ENCODE measurements at regions not wholly inside any gene's neighbourhood (a gene's known extent, or its start where the extent isn't known, plus 50 kb on each side); places are given as distances from the start of the nearest gene placed in this dataset.
A peak's percentile ranks its signal among the peaks of the same experiment; 100 is the strongest.

DNA sequence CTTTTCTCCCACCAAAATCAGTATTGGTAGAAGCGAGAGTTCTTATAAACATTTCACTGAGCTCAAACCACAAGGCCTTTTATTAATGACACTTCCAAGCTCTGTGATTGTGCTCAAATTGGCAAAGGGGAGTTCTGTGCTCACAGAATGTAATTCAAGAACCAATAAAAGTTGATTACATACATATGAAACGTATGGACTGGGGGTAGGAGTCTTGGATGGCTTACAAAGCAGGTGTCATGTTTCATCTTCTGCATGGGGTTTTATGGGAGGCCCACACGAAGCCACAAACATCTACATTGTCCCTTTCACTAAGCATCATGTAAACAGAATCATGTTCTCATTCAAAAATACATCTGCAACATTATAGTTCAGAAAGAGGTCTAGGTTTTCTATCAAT lies 828.3 kb downstream of the VRK1 start:
- DNase-seq (ENCODE audit: low read depth) = no peak
- H3K4me3 ChIP-seq (ENCODE audit: low read depth, low read length) = no peak overlapping the region

DNA sequence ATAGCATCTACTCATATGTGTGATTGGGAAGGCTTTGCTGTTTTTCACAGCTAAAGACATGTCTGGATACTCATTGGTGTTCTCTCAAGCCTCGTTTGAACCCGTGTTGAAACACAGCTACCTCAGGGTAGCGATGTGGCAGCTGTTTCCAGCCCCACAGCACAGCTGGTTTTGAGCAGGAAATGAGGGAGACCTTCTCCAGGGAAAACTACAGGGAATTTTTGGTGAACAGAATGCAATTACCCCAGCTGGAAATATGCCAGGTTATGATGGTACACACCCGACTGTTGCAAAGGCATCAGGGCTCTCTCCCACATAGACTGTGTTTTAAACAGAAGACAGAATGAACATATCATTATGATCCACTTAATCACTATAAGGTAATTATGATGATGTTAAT lies 828.9 kb downstream of the VRK1 start:
- no peak for DNase-seq (ENCODE audit: low read depth)
- no peak overlapping the region for H3K4me3 ChIP-seq (ENCODE audit: low read depth, low read length)

DNA sequence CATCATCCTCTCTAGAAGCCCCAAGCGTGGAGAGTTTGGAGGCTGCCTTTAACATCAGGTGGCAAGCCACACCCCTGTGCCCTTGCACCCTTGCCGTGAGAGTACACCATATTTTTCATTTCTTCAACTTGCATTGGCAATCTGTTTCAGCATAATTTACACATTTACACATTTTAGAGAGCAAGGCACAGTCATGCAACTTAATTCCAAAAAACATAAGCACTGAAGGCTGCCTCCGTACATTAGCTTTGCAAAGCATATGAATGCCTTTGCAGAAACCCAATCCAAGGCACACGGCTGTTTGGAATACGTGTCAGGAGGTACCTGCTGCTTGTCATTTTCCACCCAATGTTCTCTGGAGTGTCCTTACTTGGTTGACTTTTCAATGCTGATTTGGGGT lies 833.1 kb downstream of the VRK1 start:
- no peak overlapping the region for H3K4me3 ChIP-seq (ENCODE audit: low read depth, low read length)
- DNase-seq (ENCODE audit: low read depth) = no peak

DNA sequence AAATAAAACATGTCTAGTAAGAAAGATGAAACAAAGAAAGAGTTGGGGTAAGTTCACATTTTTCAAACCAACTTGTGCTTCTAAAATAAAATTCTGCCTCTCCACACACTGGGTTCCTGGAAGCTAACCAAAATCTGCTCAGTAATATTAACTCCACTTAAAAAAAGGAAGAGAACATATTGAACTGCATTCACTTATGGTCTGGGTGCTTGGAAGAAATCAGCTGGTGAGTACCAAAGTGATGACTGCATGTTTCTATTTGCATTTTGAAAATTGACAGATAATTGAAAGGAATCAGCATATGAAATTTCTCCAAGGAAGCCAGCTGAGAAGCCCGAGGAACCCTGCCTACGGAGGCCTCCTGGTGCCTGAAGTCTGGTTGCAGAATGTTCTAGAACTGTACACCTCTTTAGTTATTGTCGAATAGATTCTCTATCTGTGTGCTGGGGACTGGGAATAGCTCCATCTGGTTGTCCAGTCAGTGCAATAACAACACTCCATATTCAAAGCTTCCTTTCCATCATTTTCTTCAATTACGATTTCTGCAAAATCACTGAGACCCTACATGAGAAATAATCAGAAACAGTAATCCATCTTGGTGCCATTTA lies 836.1 kb downstream of the VRK1 start:
- no peak for DNase-seq (ENCODE audit: low read depth)
- H3K4me3 ChIP-seq (ENCODE audit: low read depth, low read length) = no peak overlapping the region

DNA sequence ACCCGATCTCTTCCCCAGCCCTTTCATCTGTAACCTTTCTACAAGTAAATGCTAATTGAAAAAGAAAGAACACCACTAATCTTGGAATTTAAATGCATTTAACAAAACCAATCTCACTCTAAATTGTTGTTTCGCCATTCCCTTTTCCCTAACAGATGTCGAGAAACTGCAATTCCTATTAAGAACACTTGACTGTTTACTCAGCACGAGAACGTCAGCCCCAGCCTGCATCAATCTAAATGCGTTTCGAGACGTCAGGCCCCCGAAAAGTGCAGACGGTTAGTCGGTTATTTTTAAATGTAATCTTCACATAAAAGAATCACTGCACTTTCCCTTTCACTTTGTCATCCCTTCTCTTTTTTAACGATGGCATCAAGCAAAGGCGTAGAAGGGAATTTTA lies 837.6 kb downstream of the VRK1 start:
- DNase-seq (ENCODE audit: low read depth) = no peak
- H3K4me3 ChIP-seq (ENCODE audit: low read depth, low read length) = peak overlapping the region; percentile 14

DNA sequence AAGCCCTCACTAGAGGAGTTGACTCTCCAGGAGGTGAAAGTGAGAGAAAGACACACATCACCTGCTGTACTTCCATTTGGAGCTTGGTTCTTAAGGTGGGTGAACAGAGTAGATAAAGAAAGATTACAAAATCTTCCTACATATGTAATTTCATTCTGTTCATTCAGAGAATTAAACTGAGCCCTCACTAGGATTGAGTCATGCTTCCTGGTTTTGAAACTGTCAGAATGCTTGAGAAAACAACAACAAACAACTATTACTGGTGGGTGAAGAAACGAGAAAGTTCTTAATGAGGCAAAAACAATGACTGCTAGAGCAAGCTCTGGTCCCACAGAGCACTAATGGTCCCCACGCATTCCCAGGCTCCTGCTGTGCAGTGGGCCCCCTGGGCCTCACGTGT lies 841.7 kb downstream of the VRK1 start:
- no peak for DNase-seq (ENCODE audit: low read depth)
- H3K4me3 ChIP-seq (ENCODE audit: low read depth, low read length) = no peak overlapping the region

DNA sequence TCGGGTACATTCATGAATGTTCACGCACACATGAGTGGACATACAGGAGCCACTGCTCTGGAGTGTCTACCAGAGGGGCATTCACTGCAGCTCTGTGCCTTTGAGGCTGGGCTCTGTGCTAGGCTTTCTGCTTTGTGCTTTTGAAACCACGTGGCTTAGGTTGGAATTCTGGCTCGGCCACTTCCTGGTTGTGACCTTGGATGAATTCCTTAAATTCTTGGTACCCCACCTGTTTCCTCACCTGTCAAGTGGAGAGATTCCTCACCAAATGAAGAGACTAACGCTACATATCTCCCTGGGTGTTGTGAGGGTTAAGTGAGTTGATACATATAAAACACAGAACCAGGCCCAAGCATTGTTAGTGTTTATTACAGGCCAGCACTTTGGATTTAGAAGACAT lies 842.8 kb downstream of the VRK1 start:
- no peak for DNase-seq (ENCODE audit: low read depth)
- no peak overlapping the region for H3K4me3 ChIP-seq (ENCODE audit: low read depth, low read length)

DNA sequence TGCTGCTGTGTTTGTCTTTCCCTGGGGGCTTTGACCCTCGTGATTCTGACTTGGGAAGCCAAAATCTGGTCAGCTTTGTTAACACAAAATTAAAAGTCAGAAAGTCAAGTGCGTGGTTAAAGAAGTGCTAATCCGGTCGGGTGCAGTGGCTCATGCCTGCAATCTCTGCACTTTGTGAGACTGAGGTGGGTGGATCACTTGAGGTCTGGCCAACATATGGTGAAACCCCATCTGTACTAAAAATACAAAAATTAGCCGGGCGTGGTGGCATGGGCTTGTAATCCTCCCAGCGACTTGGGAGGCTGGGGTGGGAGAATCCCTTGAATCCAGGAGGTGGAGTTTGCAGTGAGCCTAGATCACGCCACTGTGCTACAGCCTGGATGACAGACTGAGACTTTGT lies 844.6 kb downstream of the VRK1 start:
- H3K4me3 ChIP-seq (ENCODE audit: low read depth, low read length) = no peak overlapping the region
- DNase-seq (ENCODE audit: low read depth) = no peak

DNA sequence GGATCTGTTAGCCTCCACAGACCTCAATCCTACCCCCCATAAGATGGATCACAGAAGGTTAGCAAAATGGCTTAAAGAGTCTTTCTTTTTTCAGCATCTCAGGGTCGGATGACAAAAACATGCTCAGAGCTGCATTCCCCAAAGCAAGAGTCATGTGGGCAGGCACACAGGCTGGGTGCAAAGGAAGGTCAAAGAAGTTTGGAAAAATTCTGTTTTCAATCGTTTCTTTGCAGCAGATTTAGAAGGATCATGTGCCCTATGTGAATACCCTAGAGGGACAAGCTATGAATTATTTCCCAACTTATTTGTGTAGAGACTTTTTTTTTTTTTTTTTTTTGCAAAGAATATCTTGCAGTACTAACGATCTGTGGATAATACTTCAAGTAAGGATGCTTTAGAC lies 845.4 kb downstream of the VRK1 start:
- no peak for DNase-seq (ENCODE audit: low read depth)
- H3K4me3 ChIP-seq (ENCODE audit: low read depth, low read length) = no peak overlapping the region

DNA sequence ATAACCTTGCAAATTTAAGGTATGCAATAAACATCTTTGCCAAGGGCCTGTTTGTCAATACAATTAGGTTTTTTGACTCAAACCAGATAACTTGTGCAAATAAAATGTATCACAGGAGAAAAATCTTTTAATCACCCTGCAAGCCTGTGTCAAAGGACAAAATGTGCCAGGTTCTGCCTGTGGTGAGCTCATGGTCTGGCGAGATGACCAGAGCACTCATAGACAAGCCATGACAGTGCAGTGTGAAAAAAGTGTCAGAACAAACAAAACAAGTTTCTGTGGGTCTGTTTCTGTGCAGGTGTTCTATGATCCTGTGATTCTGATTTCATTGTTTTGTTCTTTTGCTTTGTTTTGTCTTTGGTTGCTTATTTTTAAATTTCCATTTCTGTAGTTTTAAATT lies 847.2 kb downstream of the VRK1 start:
- no peak overlapping the region for H3K4me3 ChIP-seq (ENCODE audit: low read depth, low read length)
- DNase-seq (ENCODE audit: low read depth) = no peak

DNA sequence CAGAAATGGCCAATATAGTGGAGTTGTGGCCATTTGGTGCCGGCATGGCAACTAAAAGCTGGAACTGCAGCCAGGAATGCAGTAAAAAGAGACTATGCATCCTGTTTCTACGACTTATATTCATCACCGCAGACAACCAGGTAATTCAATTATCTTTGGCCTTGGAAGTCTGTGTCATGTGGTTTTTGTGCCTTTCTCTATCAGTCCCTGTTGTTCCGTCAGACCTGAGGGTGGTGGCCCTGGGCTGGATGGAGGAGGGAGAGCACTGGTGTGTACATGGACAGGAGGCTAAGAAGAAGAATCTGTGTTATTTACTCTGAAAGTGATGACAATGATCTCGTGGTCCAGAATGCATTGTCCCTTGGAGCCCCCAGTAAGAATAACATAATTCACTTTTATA lies 852.6 kb downstream of the VRK1 start:
- DNase-seq (ENCODE audit: low read depth) = no peak
- no peak overlapping the region for H3K4me3 ChIP-seq (ENCODE audit: low read depth, low read length)

DNA sequence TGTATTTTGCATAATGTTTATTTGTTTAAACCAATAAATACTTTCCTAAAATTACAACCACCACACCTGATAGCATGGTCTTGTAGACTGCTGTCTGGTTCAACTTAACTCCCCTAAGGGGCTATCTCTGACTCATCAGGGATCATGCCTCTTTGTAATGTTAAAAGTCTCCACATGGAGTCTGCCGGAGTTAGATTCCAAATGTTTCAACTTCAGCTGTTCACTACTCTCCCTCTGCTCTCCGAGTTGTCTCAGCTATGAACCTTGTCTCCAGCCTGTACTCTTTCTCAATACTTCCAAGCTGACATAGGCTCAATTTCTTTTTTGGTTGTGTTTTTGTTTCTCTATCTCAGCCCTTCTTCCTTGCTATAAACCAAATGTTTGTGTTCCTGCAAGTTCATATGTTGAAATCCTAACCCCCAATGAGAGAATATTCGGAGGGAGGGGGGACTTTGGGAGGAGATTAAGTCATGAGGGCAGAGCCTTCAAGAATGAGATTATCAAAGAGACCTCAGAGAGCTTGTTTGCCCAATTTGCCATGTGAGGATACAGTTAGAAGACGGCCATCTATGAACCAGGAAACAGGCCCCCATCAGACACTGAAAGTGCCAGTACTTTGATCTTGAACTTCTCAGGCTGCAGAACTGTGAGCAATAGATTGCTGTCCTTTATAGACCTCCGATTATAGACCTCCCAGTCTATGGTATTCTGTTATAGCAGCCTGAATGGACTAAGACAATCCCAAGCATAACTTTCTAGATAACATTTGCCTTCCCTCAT lies 858.2 kb downstream of the VRK1 start:
- DNase-seq (ENCODE audit: low read depth) = no peak

DNA sequence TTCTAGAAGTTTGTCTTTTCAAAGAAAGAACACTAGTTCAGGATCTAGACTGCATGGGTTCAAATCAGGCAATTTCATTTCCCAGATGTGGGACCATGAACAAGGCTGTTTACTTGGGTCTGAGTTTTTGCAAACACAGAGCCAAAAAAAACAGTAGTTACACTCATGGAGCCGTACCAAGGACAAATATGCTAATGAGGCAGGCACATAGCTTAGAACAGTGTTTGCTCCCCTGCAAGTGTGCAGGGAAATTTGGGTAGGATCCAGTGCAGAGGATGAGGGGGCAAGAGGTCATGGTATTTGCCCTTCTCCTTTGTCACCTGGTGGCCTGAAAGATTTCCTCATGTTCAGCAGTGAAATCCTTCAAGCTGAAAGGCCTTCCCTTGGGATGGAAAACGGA lies 860.4 kb downstream of the VRK1 start:
- DNase-seq (ENCODE audit: low read depth) = no peak
- H3K4me3 ChIP-seq (ENCODE audit: low read depth, low read length) = no peak overlapping the region

More for the DNA sequence above, 858.2 kb downstream of the VRK1 start:
- H3K4me3 ChIP-seq (ENCODE audit: low read depth, low read length) = no peak overlapping the region

DNA sequence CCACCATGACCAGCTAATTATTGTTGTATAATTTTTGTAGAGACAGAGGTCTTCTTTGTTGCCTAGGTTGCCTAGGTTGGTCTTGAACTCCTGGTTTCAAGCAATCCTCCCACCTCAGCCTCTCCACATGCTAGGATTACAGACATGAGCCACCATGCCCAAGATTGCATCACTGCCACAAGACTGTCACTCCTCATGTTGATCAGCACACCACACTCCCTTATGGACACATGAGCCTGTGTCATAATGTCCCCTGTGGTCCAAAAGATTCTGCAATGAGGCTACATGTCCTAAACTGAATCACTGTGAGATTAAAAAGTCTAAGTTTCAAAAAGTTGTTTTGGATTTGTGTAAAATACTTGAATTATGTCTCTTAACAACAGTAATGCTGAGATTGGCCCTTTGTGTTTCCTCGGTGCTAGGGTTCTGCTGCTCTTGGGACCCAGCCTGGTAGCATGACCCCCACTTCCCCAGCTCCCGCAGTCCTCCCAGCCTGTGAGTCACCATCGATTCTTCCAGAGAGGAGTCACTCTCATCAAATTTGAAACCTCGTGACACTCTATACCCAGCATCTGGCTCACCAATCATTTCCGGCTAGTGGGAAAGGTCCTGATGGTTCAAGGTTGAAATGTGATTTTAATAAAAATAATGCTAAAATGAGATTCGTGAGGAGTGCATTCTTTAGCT lies 890.9 kb downstream of the VRK1 start:
- DNase-seq (ENCODE audit: low read depth) = no peak
- no peak overlapping the region for H3K4me3 ChIP-seq (ENCODE audit: low read depth, low read length)

DNA sequence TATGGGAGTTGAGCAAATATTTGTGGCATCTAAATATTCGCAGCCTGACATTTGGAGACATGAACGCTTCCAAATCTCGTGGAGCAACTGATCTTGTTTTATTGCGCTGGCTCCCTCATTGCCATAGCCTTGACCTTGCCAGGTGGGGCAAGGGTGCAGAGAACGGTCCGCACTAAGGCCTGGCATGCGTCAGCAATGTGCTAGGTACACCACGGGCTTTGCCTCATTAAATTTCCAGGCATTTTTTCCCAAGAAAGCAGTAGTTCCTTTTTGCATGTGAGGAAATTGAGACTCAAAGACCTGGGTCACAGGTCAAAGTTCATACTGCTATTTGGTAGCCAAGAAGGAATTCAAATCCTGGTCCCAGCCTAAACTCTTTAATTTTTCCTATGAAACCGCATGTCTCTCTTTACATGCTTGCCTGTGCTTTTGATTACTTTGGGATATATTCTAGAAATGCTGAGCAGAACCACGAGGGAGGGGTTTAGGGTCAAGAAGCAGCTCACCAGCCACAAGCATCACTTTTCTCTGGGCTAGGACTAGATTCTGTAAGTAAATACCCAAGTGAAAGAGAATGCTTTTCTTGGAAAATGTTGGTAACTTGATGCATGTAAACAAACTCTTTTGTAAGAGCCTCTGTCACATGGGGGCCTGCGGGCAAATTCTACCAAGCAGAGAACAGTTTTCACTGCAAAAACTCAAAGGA lies 891.6 kb downstream of the VRK1 start:
- H3K4me3 ChIP-seq (ENCODE audit: low read depth, low read length) = no peak overlapping the region
- DNase-seq (ENCODE audit: low read depth) = no peak

DNA sequence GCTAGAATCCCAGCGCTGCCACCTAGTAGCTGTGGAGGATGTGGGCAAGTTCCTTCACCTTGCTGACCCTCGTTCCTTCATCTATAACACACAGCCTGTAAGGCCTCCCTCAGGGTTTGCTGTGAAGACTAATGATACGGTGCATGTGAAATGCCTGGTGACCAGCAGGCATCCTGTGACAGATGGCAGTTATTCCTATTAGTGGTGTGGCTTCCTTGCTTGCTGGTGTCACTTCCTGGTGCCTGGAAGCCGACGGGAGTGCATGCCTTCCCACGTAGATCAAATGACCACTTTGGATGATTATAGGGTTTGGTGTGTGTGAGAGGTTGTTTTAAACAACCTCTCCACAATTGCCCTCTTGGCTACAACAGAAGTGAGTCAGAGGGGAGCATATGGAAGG lies 894.9 kb downstream of the VRK1 start:
- no peak overlapping the region for H3K4me3 ChIP-seq (ENCODE audit: low read depth, low read length)
- no peak for DNase-seq (ENCODE audit: low read depth)

DNA sequence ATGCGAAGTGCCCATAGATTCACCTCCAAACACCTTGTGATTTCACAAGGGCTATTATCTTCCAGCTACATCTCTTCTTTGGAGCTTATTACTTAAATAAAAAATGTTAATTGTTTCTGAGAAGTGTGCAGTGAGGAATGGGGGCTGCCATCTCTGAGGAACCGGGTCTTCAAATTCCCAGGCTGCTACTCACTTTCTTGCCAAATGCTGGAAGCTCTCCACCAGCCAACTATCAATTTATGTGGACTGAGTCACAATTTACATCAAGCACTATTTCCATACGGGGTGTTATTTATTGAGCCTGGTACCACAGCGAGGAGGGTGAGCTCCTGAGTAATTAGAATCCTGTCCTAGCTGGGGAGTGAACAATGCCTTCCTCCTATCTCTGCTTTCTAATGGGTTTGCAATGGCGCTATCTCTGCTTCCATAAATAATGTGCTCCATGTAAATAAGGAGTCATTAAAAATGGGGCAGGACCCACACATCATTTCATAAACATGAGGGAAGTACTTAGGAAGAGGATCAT lies 898.3 kb downstream of the VRK1 start:
- DNase-seq (ENCODE audit: low read depth) = no peak

DNA sequence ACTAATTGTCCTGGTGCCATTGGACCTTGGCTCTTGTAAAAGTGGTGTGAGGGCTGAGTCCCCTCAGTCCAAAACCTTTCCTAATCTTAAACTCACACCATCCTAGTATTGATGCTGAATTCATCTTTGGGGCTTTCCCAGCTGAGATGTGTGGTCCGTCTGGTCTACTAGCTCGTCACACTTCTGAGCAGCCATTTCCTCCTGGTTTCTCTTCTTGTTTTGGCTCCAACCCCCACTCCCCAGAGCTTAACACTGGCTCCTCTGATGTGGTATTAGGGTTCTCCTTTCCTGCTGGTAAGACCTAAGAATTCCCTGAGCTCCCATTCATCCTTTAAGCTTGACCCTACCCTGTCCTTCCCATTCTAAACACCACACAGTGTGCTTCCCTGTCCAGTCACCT lies 900.6 kb downstream of the VRK1 start:
- H3K4me3 ChIP-seq (ENCODE audit: low read depth, low read length) = no peak overlapping the region
- no peak for DNase-seq (ENCODE audit: low read depth)

More for the DNA sequence above, 898.3 kb downstream of the VRK1 start:
- no peak overlapping the region for H3K4me3 ChIP-seq (ENCODE audit: low read depth, low read length)

DNA sequence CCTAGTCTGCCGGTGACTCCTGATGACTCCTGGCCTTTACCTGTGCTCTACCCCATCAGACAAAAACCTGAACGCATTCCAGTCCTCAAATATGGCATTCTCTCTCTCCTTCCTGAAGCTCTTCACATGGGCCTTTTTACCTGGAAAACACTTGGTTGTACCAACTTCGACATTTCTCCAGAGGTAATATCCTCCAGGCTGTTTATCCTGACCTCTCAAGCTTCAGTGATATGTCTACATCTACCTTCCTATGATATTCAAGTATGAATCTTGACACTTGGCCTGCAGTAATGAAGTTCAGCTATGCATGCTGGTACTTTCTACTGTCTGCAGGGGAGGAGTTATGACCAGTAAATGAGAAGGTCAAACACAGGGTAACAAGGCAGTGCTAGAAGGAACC lies 901.8 kb downstream of the VRK1 start:
- H3K4me3 ChIP-seq (ENCODE audit: low read depth, low read length) = no peak overlapping the region
- no peak for DNase-seq (ENCODE audit: low read depth)
